HG03432 (cell line): ENCODE measurements at regions not wholly inside any gene's neighbourhood (a gene's known extent, or its start where the extent isn't known, plus 50 kb on each side); places are given as distances from the start of the nearest gene placed in this dataset.
"Not testable (repeated sequence)": the region's sequence is repeated elsewhere in the genome, so short reads cannot be mapped to it uniquely, and the experiment has no call there.

Source experiments
- ATAC-seq: cut with Tn5 transposase; IDR thresholded peaks from one replicate; pipeline ENCODE4 v1.9.1; 2021; ENCODE audit warnings: mild to moderate bottlenecking, moderate library complexity; ENCODE audit not compliant: unreplicated experiment

GRCh38 chr6:128738112-128738511, 144.8 kb upstream of the LAMA2 start:
- peak; percentile 85 for ATAC-seq

GRCh38 chr6:128736780-128737179, 146.2 kb upstream of the LAMA2 start:
- no peak for ATAC-seq

- ATAC-seq, result peak; percentile 84
These were observed 151.4 kb upstream of the LAMA2 start for GRCh38 chr6:128731249-128732165.

GRCh38 chr6:128727500-128727899, 155.4 kb upstream of the LAMA2 start:
- ATAC-seq, result no peak

- no peak for ATAC-seq
These were observed 157.4 kb upstream of the LAMA2 start for GRCh38 chr6:128725271-128726233.

GRCh38 chr6:128724738-128725137, 158.2 kb upstream of the LAMA2 start:
- no peak for ATAC-seq

GRCh38 chr6:128723667-128724066, 159.3 kb upstream of the LAMA2 start:
- no peak for ATAC-seq

- ATAC-seq, result no peak
These were observed 162.0 kb upstream of the LAMA2 start for GRCh38 chr6:128720891-128721290.

- ATAC-seq, result no peak
These were observed 163.2 kb upstream of the LAMA2 start for GRCh38 chr6:128719786-128720185.

GRCh38 chr6:128713461-128713860, 169.5 kb upstream of the LAMA2 start:
- no peak for ATAC-seq

- ATAC-seq, result no peak
These were observed 170.0 kb upstream of the LAMA2 start for GRCh38 chr6:128712898-128713297.

- no peak for ATAC-seq
These were observed 171.8 kb upstream of the LAMA2 start for GRCh38 chr6:128711149-128711548.

GRCh38 chr6:128710315-128710714, 172.6 kb upstream of the LAMA2 start:
- no peak for ATAC-seq

- ATAC-seq, result no peak
These were observed 178.3 kb upstream of the LAMA2 start for GRCh38 chr6:128704601-128705000.

GRCh38 chr6:128703794-128704193, 179.1 kb upstream of the LAMA2 start:
- not testable (repeated sequence) for ATAC-seq

- no peak for ATAC-seq
These were observed 176.6 kb upstream of the PTPRK start for GRCh38 chr6:128696691-128697689.

- ATAC-seq, result peak; percentile 91
These were observed 174.1 kb upstream of the PTPRK start for GRCh38 chr6:128694303-128695009.

- no peak for ATAC-seq
These were observed 169.7 kb upstream of the PTPRK start for GRCh38 chr6:128690063-128690462.

- peak; percentile 75 for ATAC-seq
These were observed 165.7 kb upstream of the PTPRK start for GRCh38 chr6:128686084-128686483.

- ATAC-seq, result no peak
These were observed 156.1 kb upstream of the PTPRK start for GRCh38 chr6:128676456-128676855.
